NCI-H446 (cell line): ENCODE measurements at regions not wholly inside any gene's neighbourhood (a gene's known extent, or its start where the extent isn't known, plus 50 kb on each side); places are given as distances from the start of the nearest gene placed in this dataset.

Experiments
- DNase-seq, 2 experiments: peaks; one replicate each; lab custom pipeline; 2025; lab: John Stamatoyannopoulos, UW

GRCh38 chr6:170232186-170233002 lies 58.5 kb downstream of the DLL1 start:
- DNase-seq: no peak

GRCh38 chr6:170231293-170232185 lies 59.3 kb downstream of the DLL1 start:
- DNase-seq: no peak

- DNase-seq: no peak
Measured at GRCh38 chr6:170230520-170231292, 60.2 kb downstream of the DLL1 start.

- DNase-seq: no peak
Measured at GRCh38 chr6:170229851-170230519, 60.9 kb downstream of the DLL1 start.

- no peak for DNase-seq
Measured at GRCh38 chr6:170229396-170229795, 61.5 kb downstream of the DLL1 start.

GRCh38 chr6:170228946-170229310 lies 62.0 kb downstream of the DLL1 start:
- no peak for DNase-seq

GRCh38 chr6:170227996-170228945 lies 62.6 kb downstream of the DLL1 start:
- DNase-seq: no peak

GRCh38 chr6:170227521-170227983 lies 63.3 kb downstream of the DLL1 start:
- no peak for DNase-seq

GRCh38 chr6:170226647-170227046 lies 64.2 kb downstream of the DLL1 start:
- DNase-seq: no peak

GRCh38 chr6:170225852-170226417 lies 64.9 kb downstream of the DLL1 start:
- no peak for DNase-seq

- no peak for DNase-seq
Measured at GRCh38 chr6:170224694-170225660, 65.9 kb downstream of the DLL1 start.

GRCh38 chr6:170223718-170224693 lies 66.9 kb downstream of the DLL1 start:
- DNase-seq: no peak

GRCh38 chr6:170222498-170223471 lies 68.1 kb downstream of the DLL1 start:
- DNase-seq: no peak

- no peak for DNase-seq
Measured at GRCh38 chr6:170221753-170222400, 69.0 kb downstream of the DLL1 start.

GRCh38 chr6:170221052-170221752 lies 69.7 kb downstream of the DLL1 start:
- no peak for DNase-seq
